ENCODE measurements at regions not wholly inside any gene's neighbourhood (a gene's known extent, or its start where the extent isn't known, plus 50 kb on each side); places are given as distances from the start of the nearest gene placed in this dataset.
A peak's percentile ranks its signal among the peaks of the same experiment; 100 is the strongest.

DNA sequence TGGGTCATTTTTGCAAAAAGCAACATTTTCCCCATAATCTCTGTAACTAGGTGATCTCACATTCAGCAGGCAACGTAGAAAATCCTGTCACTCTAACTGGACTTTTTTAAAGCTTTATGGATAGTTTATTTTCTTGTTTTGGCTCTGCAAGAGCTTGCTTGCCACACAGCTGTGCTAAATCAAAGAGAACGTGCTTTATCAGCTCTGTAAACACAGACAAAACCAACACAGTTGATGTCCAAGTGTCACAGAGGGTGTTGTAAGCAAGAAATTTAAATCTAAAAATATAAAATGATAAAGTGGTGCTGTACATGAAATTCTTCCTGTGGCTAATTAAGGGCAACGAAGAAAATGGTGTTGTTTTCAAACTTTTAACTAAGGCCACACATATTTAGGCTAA lies 97.5 kb upstream of the STAC start:
- no peak for DNase-seq (ENCODE audit: low spot score)

DNA sequence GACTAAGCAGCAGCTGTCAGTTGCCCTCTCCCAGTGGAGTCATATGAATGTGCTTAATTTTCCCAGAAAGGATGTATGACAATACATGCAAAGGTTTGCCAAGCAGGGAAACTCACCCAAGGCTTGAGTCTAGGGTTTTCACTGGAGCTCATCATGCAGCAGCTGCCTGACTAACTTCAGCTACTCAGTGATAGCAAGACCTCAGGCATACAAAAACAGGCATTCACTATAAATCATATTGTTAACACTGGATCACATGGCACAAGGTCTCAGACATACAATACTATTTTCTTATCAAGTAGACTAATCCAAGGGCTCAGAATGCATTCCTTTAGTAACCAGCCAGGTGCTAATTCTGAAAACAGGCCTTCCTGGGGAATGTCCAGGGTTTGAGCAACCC lies 85.0 kb upstream of the STAC start:
- DNase-seq (ENCODE audit: low spot score), result no peak

DNA sequence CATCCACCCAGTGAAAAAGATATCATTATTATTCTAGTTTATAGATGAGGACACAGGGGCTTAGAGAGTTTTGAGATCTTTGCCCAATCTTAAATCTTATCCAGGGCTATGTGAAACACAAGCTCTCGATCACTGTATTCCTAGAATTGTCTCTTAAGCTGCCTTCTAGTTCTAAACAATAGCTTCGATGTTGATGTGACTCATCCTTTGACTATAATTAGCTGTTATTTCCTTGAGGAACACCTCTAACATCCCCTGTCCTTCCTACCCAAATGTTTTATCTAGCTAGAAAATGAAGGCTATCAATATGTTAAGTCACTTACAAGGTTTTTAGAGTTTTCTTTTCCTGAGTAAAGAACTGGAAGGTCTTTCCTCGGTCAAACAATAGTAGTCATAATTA lies 83.1 kb upstream of the STAC start:
- peak; percentile 51 for DNase-seq (ENCODE audit: low spot score)

DNA sequence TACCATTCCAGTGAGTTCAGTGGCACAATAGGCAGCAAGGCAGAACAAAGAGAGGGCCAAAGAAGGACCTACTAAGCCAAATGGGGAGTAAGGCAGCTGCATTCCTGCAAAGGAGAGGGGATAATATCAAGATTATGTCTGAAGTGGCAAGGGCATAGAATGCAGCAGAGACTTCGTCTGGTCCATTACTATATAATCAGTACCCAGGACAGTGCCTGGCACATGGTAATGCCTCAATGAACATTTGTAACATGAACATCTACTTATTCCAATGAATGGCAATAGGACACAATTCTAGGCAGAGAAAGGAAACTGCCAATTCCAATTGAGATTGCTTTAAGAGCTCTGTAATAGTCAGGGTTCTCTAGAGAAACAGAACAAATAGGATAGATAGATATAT lies 82.1 kb upstream of the STAC start:
- DNase-seq (ENCODE audit: low spot score), result no peak

DNA sequence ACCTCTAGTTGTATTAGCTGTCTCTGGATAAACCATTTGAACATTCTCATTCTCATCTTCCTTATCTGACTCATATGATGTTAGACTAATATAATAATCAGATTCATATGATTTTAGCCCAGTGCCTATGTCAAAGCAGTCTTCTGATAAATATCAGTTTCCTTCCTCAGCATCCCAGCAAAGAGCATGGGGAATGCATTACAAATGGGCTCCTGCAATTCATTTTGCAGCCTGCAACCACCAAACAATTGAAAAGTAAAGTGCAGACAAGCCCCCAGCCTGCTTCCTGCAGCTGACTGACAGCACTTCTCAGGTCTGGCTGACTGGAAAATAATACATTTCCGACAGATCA lies 78.2 kb upstream of the STAC start:
- no peak for DNase-seq (ENCODE audit: low spot score)

DNA sequence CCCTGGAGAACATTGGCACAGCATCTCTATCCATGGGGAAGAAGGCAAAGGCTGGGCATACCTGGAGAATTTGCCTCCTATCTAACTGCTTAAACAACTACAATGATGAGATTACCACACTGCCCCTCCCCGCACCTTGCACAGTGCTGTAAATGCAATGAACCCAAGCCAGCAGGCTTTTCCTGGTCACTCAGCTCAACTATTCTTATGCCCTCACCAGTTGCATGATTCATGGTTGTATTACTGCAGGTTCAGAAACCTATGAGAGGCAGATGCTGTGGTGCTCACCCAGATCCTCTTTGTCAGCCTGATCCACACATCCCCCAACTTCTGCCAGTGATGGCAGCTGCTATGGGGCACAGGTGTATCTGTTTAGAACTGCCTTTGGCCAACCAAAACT lies 77.7 kb upstream of the STAC start:
- DNase-seq (ENCODE audit: low spot score), result no peak

DNA sequence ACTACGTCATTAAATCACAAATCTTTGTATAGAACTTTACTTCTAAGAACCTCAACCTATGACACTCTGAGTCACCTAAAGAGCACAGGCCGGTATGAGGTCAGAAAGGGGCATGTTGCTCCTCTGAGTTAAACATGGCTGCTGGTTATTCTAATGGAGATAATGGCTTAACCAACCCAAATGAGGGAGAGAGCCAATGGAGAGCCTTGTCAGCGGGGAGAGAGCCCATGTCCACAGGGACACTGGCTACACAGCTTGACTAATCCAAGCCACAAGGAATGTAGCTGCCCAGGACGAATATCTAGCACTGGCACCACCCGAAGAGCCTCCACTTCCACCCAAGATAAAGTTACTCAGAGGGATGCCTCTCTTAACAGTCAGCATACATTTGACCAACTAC lies 77.0 kb upstream of the STAC start:
- no peak for DNase-seq (ENCODE audit: low spot score)

DNA sequence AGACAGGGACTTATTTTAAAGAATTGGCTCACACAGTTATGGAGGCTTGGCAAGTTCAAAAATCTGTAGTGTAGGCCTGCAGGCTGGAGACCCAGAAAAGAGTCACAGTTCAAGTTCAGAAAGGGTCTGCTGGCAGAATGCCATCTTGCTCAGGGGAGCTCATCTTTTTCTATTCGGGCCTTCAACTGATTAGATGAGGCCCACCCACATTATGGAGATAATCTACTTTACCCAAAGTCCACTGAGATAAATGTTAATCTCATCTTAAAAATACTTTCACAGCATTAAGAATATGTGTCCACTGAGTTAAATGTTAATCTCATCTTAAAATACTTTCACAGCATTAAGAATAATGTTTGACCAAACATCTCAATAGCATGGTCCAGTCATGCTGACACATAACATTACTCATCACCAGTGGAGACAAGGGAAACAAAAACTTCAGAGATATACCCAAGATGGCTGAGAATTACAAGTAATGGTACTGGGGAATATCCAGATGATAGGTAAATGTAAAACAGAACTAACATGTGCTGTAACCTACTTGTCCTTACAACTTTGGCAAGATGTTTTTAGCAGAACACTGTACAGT lies 74.3 kb upstream of the STAC start:
- DNase-seq (ENCODE audit: low spot score), result peak; percentile 29

DNA sequence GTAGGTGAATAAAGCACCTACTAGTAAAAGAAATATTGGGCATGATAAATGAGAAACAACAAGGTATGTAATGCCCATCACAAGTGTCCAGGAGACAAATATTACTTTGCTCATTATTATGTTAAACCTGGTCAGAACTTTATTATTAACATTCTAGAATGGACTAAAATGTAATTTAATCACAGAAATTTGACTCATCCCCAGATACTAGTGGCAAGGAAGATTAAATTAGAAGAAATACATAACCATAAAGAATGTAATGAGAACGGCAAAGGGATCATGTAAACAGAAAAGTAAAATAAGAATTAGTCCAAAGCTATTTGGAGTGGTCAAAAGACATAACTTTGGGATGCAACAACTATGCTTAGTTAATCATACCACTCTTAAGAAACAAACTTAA lies 71.2 kb upstream of the STAC start:
- DNase-seq (ENCODE audit: low spot score), result no peak

DNA sequence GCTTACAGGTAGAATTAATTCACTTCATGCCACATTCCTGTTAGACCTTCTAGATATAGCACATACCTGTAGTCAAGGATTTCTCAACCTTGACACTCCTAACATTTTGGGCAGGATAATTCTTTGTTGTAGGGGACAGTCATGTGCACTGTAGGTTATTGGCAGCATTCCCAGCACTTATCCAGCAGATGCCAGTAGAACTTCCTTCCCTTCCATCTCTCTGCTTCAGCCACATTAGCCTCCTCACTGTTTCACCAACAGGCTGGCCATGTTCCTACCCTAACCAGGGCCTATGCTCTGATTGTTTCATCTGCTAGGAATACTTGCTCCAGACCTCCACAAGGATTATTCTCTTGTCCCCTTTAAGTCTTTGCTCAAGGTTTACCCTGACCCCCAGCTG lies 68.0 kb upstream of the STAC start:
- no peak for DNase-seq (ENCODE audit: low spot score)

DNA sequence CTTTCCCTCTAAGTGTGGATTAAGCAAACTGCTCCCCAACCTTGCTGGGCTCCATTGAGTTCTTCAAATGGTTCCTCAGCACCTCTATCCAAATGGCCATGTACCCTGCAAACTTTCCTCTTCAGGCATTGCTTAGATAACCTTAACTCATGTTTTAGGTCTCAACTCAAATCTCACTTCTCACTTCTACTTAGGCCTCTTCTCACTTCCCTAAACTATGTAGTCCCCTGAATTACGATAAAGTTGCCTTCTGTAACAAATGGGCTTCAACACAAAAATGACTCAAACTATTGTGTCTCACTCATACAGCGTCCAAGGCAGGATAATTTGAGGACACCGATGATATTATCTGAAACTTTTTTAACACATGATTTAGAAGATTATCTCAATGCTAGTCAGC lies 62.4 kb upstream of the STAC start:
- no peak for DNase-seq (ENCODE audit: low spot score)

DNA sequence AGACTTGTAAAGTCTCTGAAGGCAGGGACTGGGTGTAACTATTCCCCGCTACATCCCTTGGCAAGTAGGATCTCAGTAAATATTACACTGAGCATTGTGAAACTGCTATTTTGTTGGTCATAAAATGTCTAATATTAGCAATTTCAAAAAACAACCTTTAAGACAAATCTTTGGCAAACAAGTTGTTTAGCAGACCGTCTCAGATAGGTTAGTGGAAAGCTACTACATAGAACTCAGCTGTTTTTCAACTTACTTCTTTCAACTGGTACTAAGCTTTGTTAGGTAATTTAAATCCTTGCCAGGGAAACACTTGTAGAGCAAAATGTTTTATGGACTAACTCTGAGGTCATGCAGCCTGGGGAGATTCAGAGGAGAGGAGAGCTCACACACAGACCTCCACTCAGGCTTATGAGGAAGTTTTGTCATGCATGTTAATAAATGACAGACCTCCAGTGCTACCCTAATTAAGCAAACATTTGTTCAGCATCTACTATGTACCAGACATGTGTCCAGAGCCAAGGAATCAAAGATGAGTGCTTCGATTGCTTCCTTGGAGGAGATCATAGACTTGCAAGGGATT lies 61.6 kb upstream of the STAC start:
- no peak for DNase-seq (ENCODE audit: low spot score)

DNA sequence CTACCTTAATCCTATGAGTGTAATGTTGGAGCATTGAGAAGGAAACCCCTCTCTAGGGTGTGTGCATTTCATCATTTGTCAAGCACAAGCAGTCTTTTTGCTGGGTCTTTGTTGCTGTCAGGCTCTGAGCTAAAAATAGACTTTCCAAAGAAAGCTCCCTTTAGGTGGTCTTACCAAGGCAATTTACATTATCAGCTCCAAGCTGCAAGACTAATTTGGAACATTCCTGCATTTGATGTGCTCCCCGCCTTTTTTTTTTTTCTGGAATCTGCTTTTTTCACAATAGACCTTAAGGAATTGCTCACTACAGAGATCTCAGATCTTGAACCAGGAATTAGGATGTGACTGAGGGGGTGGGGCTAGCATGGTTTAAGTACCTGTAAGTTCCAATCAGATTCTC lies 60.6 kb upstream of the STAC start:
- no peak for DNase-seq (ENCODE audit: low spot score)
